GM19372 (cell line): ENCODE measurements at regions not wholly inside any gene's neighbourhood (a gene's known extent, or its start where the extent isn't known, plus 50 kb on each side); places are given as distances from the start of the nearest gene placed in this dataset.
"Not testable (repeated sequence)": the region's sequence is repeated elsewhere in the genome, so short reads cannot be mapped to it uniquely, and the experiment has no call there.

Experiments used
- ATAC-seq: cut with Tn5 transposase; IDR thresholded peaks from one replicate; pipeline ENCODE4 v1.9.1; 2021; ENCODE audit warnings: mild to moderate bottlenecking, low read depth, moderate library complexity; ENCODE audit not compliant: unreplicated experiment

DNA sequence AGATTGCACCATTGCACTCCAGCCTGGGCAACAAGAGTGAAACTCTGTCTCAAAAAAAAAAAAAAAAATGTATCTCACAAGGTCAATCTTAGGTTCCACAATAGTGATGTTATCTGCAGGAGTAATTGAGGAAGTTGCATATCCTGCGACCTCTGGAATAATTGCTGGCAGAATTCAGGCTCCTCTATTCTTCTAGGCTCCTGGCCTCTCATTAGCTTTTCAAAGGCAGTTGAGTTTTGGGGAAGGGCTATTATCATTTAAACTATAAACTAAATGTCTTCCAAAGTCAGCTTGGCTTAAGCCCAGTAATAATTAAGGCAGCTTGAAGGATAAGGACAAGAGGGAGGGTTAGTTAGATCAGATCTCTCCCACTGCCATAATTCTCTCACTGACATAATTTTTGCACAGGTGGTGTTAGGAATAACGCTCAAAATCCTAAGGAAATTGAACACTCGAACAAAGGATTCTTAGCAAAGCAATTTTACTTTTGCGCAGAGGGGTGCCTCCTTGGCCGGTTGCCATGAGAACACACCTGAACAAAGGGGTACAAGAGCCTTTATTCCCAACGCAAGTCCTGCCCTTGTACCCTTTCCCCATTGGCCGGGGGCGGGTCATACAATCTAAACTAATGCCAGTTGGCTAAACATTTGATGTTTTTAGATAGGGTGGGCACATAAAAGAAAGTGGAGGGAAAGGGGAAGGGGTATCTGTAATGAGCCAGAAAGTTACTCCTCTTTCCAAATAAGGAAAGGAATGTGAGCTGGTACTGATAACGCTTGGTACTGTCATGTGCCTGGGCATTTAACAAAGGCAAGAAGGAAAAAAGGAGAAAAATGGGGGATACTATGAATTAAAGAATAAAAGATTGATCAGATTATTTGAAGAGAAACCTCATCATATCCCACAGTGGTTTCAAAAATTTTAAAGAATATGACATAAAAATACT, 106.4 kb upstream of the CCNG1 start:
- no peak for ATAC-seq

DNA sequence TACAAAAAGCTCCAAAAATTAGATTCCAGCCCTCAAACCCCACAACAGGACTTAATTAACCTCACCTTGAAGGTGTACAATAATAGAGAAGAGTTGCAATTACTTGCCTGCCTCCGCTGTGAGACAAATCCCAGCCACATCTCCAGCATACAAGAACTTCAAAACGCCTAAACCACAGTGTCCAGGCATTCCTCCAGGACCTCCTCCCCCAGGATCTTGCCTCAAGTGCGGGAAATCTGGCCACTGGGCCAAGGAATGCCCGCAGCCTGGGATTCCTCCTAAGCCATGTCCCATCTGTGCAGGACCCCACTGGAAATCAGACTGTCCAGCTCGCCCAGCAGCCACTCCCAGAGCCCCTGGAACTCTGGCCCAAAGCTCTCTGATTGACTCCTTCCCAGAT, 101.3 kb upstream of the CCNG1 start:
- ATAC-seq = not testable (repeated sequence)

DNA sequence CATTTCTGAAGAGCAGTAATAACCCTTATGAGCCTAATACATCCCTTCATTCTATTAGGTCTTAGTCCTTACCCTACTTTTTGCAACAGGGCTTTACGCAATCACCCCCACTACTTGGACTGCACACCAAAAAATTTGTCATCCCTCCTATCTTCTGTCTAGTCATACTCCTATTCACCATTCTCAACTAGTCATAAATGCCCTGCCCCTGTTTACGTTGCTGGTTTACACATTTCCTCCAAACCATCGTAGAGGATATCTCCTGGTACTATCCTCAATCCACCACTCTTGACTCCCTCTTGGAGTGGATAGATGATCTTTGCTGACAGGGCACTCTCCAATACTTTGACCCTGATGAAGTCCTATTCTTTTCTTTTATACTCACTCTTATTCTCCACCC, 98.2 kb upstream of the CCNG1 start:
- no peak for ATAC-seq

DNA sequence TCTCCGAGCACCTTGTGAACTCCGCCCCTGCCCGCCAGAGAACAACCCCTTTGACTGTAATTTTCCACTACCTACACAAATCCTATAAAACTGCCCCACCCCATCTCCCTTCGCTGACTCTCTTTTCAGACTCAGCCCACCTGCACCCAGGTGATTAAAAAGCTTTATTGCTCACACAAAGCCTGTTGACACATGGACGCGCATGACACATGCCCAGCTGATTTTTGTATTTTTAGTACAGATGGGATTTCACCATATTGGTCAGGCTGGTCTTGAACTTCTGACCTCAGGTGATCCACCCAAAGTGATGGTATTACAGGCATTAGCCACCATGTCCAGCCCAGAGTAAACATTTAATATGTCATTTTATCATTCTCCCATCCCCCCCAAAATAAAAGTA, 97.0 kb upstream of the CCNG1 start:
- ATAC-seq = not testable (repeated sequence)

DNA sequence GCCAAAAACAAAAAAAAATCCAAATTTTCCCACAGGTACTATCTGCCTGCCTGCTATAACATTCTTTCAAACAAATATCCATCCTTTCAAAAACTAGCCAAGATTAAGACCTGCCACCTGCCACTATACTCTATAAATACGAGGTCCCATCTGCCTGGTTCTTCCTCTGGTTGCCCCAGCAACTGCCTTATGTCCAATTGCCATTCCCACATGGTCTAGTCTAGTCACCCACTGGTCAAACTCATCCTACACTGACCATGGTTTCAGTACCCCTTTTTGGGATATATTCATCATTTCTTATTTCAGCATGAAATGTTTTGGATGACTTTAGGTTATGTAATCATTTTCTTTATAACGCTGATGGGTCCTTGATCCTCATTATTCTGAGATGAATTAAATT, 95.1 kb upstream of the CCNG1 start:
- ATAC-seq = no peak

DNA sequence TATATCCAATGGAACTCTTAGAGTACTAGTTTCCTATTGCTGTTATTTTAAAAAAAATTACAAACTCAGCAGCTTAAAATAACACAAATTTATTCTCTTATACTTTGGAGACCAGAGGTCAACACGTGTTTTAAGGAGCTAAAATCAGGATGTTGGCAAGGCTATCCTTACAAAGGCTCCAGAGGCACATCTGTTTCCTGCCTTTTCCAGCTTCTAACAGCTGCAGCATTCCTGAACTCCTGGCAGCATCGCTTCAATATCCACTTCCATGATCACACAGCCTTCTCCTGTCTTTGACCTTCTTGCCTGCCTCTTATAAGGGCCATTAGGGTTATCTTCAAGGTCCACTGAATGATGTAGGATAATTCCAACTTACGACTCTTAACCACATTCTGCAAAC, 92.2 kb upstream of the CCNG1 start:
- no peak for ATAC-seq

DNA sequence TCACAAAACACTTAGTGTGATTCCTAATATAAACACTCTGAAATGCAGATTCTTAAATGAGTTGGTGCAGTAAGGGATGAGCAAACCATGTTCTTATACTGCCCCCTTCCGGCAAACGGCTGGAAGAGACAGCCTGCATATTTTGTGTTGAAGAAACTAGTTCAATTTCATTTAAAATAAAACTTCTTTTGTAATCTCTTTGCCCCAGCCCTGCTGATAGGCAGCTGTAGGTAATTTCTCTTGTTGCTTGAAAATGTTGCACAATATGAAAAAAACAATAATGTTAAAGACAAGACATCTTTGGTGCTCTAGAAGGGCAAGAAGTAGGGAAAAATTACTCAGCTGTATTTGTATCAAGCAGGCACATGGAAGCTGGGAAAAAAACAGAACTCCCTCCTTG, 89.7 kb upstream of the CCNG1 start:
- ATAC-seq = no peak

DNA sequence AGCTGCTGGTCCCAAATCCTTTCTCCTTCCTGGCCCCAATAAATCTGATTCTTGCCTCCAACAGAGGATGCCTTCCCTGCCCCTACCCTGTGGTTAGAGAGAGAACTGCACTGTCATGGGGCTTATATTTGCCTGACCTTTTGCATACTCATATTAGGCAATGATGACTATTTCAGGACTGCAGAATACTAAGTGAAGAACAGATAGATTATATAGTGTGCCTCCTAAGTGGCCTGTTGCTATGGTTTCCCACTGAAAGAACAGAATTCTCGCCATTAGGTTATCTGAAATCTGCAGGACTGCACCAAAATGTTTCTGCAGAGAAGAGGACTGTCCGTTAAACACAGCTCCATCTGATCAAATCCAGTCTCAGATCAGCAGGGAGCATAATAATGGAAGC, 87.3 kb upstream of the CCNG1 start:
- no peak for ATAC-seq

DNA sequence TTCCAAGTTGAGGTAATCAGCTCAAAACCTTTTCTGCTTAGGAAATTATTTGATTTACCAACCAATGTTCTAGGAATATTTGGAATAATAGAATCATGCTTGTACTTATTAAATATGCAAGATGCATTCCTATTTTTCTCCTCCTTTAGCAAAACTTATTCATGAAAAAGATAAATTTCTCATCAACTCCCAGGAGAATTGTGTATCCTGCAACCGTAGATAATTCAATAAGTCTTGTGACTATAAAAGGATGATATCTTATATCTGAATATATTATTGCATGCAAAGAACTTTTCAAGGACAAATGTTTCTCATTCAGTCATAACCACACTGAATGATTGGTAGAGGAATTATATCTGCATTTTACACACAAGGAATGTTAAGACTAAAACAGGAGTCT, 84.9 kb upstream of the CCNG1 start:
- no peak for ATAC-seq

DNA sequence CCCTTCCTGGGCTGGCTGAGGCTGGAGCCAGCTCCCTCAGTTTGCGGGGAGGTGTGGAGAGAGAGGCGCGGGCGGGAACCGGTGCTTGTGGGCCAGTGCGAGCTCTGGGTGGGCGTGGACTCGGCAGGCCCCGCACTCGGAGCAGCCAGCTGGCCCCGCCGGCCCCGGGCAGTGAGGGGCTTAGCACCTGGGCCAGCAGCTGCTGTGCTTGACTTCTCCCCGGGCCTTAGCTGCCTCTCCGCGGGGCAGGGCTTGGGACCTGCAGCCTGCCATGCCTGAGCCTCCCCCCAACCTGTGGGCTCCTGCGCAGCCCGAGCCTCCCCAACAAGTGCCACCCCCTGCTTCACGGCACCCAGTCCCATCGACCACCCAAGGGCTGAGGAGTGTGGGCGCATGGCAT, 81.6 kb upstream of the CCNG1 start:
- not testable (repeated sequence) for ATAC-seq

DNA sequence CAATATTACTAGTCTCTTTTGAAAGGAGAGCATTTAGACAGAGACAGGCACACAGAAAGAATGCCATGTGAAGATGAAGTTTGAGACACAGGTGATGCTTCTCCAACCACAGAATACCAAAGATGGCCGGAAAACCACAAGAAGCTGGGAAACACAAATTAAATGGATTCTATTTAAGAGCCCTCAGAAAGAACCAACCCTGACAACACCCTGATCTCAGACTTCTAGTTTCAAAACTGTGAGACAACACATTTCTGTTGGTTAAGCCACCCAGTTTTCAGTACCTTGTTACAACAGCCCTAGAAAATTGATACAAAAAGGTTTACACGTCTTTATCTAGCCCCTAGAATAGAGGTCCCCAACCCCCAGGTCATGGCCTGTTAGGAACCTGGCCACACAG, 79.8 kb upstream of the CCNG1 start:
- ATAC-seq = no peak

DNA sequence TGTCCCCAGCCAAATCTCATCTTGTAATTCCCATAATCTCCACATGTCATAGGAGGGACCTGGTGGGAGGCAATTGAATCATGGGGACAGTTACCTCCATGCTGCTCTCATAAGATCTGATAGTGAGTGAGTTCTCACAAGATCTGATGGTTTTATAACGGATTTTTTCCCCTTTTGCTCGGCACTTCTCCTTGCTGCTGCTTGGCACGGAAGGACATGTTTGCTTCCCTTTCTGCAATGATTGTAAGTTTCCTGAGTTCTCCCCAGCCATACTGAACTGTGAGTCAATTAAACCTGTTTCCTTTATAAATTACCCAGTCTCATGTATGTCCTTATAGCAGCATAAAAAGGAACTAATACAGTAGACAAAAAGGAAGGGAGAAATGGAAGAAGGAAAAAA, 76.7 kb upstream of the CCNG1 start:
- no peak for ATAC-seq

DNA sequence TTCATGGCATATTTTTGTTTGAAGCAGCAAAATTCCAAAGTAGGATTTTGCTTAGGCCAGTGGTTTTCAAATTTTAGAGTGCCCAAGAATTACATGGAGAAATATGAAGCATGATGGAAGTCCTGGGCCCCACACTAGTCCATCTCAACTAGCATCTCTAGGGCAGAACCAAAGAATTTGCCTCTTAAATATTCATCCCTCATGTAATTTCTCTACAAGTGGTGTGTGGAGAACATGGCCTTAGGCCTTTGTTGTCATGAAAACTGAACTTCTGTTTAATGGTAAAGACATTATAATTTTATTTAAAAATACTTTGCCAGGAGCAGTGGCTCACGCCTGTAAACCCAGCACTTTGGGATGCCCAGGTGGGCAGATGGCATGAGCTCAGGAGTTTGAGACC, 75.9 kb upstream of the CCNG1 start:
- no peak for ATAC-seq

DNA sequence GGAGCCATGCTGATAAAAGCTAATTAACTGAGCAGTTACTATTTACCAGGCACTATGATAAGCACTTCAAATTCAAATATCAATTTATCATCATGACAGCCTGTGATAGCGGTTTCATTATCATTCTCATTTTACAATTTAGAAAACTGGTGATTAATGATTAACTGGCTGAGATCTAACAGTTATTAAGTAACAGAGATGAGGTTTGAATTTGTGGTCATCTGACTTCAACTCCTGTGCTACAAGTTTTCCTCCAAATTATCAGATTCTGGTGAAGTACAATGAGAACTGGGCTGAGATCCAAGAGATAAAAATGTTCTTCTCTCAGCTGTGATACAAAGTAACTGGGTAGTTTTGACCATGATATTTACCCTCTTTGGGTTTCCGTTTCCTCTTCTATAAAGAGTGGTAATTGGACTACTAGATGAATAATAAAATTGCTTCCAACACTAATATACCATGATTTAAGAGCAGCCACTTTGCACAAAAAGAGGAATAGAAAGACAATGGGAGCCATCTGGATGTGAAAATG, 74.5 kb upstream of the CCNG1 start:
- no peak for ATAC-seq

DNA sequence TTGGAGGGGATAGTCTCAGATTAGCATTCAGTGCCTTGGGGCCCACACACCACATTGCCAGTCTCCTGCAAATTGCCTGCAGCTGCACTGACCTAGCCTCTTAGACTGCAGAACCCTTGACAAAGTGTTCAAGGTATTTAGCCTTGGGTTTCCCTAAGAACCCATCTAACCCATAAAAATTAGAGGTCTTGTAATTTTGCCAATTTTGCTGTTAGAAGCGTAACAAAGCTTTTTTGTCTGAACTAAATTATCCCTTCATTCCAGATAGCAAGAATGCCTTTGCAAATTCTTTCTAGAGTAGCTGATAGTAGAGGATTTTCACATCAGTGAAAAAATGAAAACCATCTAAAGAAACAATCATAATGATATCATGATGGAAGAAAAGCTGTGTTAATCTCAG, 74.0 kb upstream of the CCNG1 start:
- no peak for ATAC-seq

DNA sequence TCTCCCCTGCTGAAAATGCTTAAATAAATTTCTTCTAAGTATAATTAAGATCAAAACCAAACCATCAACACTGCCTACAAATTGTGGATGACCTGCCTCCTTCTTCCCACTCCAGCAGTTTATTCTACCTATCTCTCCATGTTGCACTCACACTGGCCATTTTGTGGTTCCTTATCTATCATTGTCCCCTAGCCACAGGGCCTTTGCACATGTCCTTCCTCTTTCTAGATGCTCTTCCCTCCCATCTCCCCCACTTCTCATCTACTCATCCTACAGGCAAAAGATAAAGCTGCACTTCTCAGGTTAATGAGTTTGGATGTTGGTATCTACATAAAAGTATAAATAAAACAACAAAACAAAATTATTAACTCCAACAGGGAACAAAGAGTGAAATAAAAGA, 70.6 kb upstream of the CCNG1 start:
- ATAC-seq = no peak

DNA sequence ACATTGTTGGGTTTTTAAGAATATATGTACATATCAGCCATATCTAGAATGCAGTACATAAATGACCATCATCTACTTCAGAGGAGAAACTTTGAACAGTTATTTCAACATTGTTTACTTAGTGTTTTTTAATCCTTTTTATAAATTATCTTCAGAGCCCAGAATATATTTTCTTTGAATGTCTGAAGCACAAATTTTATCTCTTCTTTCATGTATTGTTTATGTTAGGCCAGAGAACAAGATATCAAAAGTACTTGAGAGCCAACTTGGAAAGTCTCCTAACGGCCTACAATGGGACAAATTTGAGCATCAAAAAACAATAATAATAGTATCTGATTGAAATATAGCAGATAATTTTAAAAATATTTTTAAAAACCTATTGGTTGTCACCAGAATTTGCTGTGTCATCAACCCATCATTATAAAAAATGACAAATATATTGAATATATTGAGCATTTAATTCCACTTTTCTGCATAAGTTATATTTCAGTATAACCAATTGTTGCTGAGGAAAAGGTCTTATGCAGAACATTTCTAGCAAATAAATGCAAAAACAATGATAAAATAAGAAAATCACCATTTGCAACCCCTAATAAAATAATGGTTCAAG, 67.5 kb upstream of the CCNG1 start:
- no peak for ATAC-seq

DNA sequence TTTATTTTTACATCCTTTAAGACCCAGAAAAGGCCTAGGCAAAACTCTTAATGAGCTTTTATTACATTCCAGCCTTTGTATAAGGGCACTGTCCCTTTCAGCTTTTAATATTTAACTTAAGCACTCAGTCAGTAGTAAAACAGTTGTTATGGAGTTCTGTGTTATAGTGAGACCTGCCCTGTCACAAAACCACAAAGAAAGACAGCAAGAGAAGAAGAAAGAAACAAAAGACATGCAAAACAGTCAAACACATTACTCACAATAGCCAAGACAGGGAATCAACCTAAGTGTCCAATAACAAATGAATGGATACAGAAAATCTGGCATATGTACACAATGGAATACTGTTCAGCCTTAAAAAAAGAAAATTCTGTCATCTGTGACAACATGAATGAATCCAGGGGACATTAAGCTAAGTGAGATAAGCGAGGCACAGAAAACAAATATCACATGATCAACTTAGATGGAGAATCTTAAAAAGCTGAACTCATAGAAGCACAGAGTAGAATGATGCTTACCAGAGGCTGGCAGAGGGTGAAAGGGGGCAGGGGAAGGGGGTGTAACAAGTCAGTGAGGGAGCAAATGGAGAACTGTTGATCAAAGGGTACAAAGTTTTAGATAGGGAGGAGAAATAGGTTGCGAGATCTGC, 63.8 kb upstream of the CCNG1 start:
- no peak for ATAC-seq

DNA sequence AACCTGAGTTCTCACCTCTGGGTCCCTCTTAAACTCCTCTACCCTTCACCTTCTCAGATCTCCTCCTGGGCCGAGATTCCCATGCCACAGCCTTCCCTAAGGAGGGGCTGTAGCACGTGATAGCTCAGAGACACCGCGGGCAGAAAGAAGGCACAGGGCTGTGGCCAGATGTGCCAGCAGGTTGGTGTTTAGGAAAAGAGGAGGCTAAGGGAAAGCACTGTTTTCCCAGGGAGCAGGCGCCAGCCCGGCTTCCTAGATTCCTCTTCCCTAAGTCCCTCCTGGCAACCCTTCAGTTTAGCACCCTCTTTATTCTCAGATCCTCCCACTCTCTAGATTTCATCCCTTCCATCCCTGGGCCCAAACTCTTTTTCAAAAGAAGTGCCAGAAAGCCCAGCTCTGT, 59.4 kb upstream of the CCNG1 start:
- no peak for ATAC-seq

DNA sequence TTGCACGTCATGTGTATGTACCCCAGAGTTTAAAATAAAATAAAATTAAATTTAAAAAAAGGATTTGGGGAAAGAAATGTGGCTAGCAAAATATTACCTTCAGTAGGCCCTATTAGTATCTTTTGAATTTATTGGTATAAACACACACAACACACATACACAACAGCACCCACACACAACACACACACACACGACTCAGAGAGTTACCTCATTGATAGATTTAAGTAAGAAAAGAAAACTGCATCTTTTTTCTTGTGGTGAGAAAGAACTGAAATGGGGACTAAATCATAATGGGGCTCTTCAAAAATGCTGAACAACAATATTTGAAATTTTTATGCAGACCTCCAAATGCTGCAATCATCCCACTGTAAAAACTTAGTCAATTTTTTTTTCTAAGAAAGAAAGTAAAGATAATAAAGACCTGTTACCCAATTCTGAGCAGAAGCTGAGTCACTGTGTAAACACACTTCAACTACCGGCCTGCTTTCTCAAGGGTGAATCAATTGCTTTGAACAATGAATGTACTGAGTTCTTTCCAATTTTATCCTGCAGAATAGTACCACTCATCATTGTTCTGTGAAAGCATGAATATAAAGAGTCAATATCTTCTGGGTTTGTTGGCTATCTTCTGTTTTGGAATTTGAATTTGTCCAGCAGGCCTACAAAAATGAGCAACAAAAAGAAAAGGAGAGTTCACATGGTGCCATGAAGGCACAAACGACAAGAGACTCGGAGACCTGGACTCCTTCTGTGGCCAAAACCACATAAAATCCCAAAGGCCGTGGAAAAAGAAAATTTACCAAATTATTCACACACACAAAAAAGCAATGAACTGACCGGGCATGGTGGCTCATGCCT, 57.9 kb upstream of the CCNG1 start:
- ATAC-seq = no peak
